ENCODE measurements at regions not wholly inside any gene's neighbourhood (a gene's known extent, or its start where the extent isn't known, plus 50 kb on each side); places are given as distances from the start of the nearest gene placed in this dataset.
A peak's percentile ranks its signal among the peaks of the same experiment; 100 is the strongest.
"Not testable (repeated sequence)": the region's sequence is repeated elsewhere in the genome, so short reads cannot be mapped to it uniquely, and the experiment has no call there.

GRCh38 chr15:62326460-62327011 is 161.5 kb upstream of the C2CD4B start:
- H3K27ac Mint-ChIP-seq (ENCODE audit: unreplicated experiment): no peak overlapping the region
- peaks cover 2% of the 10 kb centered on the region for H3K4me1 Mint-ChIP-seq (ENCODE audit: unreplicated experiment)
- peaks cover 31% of the 10 kb centered on the region for H3K27me3 Mint-ChIP-seq (ENCODE audit: unreplicated experiment)
- no peak for TF ChIP-seq CTCF (IDR thresholded peaks at IDR 0.05)
- no peak for DNase-seq (ENCODE audit: extremely low spot score, unreplicated experiment)
- H3K4me3 Mint-ChIP-seq (ENCODE audit: unreplicated experiment): no peak overlapping the region
- no peaks in the 10 kb centered on the region for H3K9me3 Mint-ChIP-seq (ENCODE audit: unreplicated experiment)
- H3K36me3 Mint-ChIP-seq (ENCODE audit: unreplicated experiment): no peaks in the 10 kb centered on the region

- H3K9me3 Mint-ChIP-seq (ENCODE audit: unreplicated experiment): no peaks in the 10 kb centered on the region
- H3K27me3 Mint-ChIP-seq (ENCODE audit: unreplicated experiment): peaks cover 28% of the 10 kb centered on the region
- no peaks in the 10 kb centered on the region for H3K36me3 Mint-ChIP-seq (ENCODE audit: unreplicated experiment)
- no peak for TF ChIP-seq CTCF (IDR thresholded peaks at IDR 0.05)
- H3K4me3 Mint-ChIP-seq (ENCODE audit: unreplicated experiment): no peak overlapping the region
- DNase-seq (ENCODE audit: extremely low spot score, unreplicated experiment): no peak
- H3K27ac Mint-ChIP-seq (ENCODE audit: unreplicated experiment): no peak overlapping the region
- peaks cover 2% of the 10 kb centered on the region for H3K4me1 Mint-ChIP-seq (ENCODE audit: unreplicated experiment)
Measured at GRCh38 chr15:62327406-62327805, 162.3 kb upstream of the C2CD4B start.

- H3K4me1 Mint-ChIP-seq (ENCODE audit: unreplicated experiment): not testable (repeated sequence)
- DNase-seq (ENCODE audit: extremely low spot score, unreplicated experiment): peak; percentile 51
Measured at GRCh38 chr15:62332472-62332871, 167.4 kb upstream of the C2CD4B start.

GRCh38 chr15:62334536-62334935 is 169.5 kb upstream of the C2CD4B start:
- peaks cover 10% of the 10 kb centered on the region for H3K27me3 Mint-ChIP-seq (ENCODE audit: unreplicated experiment)
- no peak overlapping the region for H3K4me3 Mint-ChIP-seq (ENCODE audit: unreplicated experiment)
- no peaks in the 10 kb centered on the region for H3K4me1 Mint-ChIP-seq (ENCODE audit: unreplicated experiment)
- no peak for TF ChIP-seq CTCF (IDR thresholded peaks at IDR 0.05)
- no peak for DNase-seq (ENCODE audit: extremely low spot score, unreplicated experiment)
- H3K36me3 Mint-ChIP-seq (ENCODE audit: unreplicated experiment): no peaks in the 10 kb centered on the region
- no peaks in the 10 kb centered on the region for H3K9me3 Mint-ChIP-seq (ENCODE audit: unreplicated experiment)
- H3K27ac Mint-ChIP-seq (ENCODE audit: unreplicated experiment): no peak overlapping the region

More at GRCh38 chr15:62332472-62332871, 167.4 kb upstream of the C2CD4B start:
- H3K4me3 Mint-ChIP-seq (ENCODE audit: unreplicated experiment); H3K9me3 Mint-ChIP-seq (ENCODE audit: unreplicated experiment); H3K36me3 Mint-ChIP-seq (ENCODE audit: unreplicated experiment); H3K27me3 Mint-ChIP-seq (ENCODE audit: unreplicated experiment); H3K27ac Mint-ChIP-seq (ENCODE audit: unreplicated experiment): not testable (repeated sequence)

- no peak for DNase-seq (ENCODE audit: extremely low spot score, unreplicated experiment)
- TF ChIP-seq CTCF (IDR thresholded peaks at IDR 0.05): no peak
- Mint-ChIP-seq H3K36me3 (ENCODE audit: unreplicated experiment) (no peaks in the 10 kb centered on the region), H3K4me3 (ENCODE audit: unreplicated experiment) (no peak overlapping the region), H3K27ac (ENCODE audit: unreplicated experiment) (no peak overlapping the region), H3K4me1 (ENCODE audit: unreplicated experiment) (no peaks in the 10 kb centered on the region), H3K9me3 (ENCODE audit: unreplicated experiment) (no peaks in the 10 kb centered on the region), H3K27me3 (ENCODE audit: unreplicated experiment) (peaks cover 10% of the 10 kb centered on the region)
Measured at GRCh38 chr15:62337934-62338333, 172.8 kb upstream of the C2CD4B start.

- Mint-ChIP-seq H3K27me3 (ENCODE audit: unreplicated experiment) (peaks cover 9% of the 10 kb centered on the region), H3K4me1 (ENCODE audit: unreplicated experiment) (no peaks in the 10 kb centered on the region), H3K4me3 (ENCODE audit: unreplicated experiment) (no peak overlapping the region), H3K36me3 (ENCODE audit: unreplicated experiment) (no peaks in the 10 kb centered on the region), H3K27ac (ENCODE audit: unreplicated experiment) (no peak overlapping the region), H3K9me3 (ENCODE audit: unreplicated experiment) (no peaks in the 10 kb centered on the region)
- DNase-seq (ENCODE audit: extremely low spot score, unreplicated experiment): no peak
- no peak for TF ChIP-seq CTCF (IDR thresholded peaks at IDR 0.05)
Measured at GRCh38 chr15:62338497-62338896, 173.4 kb upstream of the C2CD4B start.

Data from osteocyte (in vitro differentiated cells).